IMR-90 (cell line): ENCODE measurements at regions not wholly inside any gene's neighbourhood (a gene's known extent, or its start where the extent isn't known, plus 50 kb on each side); places are given as distances from the start of the nearest gene placed in this dataset.

Experiments
- ATAC-seq: fragments of 200-7000 bp; cut with Tn5 transposase; 2 replicates; pipeline ENCODE4 v1.9.1; 2020; ENCODE audit warnings: low read depth, mild to moderate bottlenecking, moderate library complexity
- BruUV-seq: library from RNA; stranded (reverse); fragments of 400-500 nt; replicated peaks from 2 replicates; lab custom pipeline; 2021; lab: Mats Ljungman, UMichigan
- CTCF ChIA-PET: fragments of 300-600 bp; formaldehyde crosslinking; extraction: SDS; loops from one replicate; lab custom pipeline; 2021; ENCODE audit warnings: antibody characterized with exemption; lab: Yijun Ruan, JAX
- POLR2A ChIA-PET: fragments of 300-600 bp; sonication (Branson Sonifier 250); formaldehyde crosslinking; loops from one replicate; lab custom pipeline; 2022; ENCODE audit warnings: antibody characterized with exemption; ENCODE audit not compliant: unreplicated experiment; lab: Charles Lee
- DNase-seq: peaks from one replicate; pipeline ENCODE4 v3.0.0; 2013
- H2AFZ ChIP-seq: replicated peaks from 2 replicates; pipeline ENCODE3; 2013; ENCODE audit warnings: low read length, mild to moderate bottlenecking; ENCODE audit not compliant: poor library complexity
- H2AK5ac ChIP-seq: 2 replicates; pipeline ENCODE4 v1.6.1; 2013; ENCODE audit warnings: low read depth, low read length, inconsistent platforms
- H2AK9ac ChIP-seq: replicated peaks from 2 replicates; pipeline ENCODE3; 2013; ENCODE audit warnings: mild to moderate bottlenecking, low read depth, low read length, moderate library complexity; ENCODE audit not compliant: poor library complexity
- H2BK120ac ChIP-seq: 2 replicates; pipeline ENCODE4 v1.6.1; 2013; ENCODE audit warnings: low read depth, low read length, inconsistent platforms
- H2BK15ac ChIP-seq: 3 replicates; pipeline ENCODE4 v1.6.1; 2013; ENCODE audit warnings: low read depth, low read length, inconsistent platforms
- H2BK20ac ChIP-seq: 2 replicates; pipeline ENCODE4 v1.6.1; 2013; ENCODE audit warnings: low read depth, mild to moderate bottlenecking, inconsistent platforms, low read length, moderate library complexity
- H2BK5ac ChIP-seq: 2 replicates; pipeline ENCODE4 v1.6.1; 2013; ENCODE audit warnings: mild to moderate bottlenecking, low read depth, low read length, inconsistent platforms; ENCODE audit not compliant: poor library complexity, severe bottlenecking
- H3K14ac ChIP-seq: replicated peaks from 2 replicates; pipeline ENCODE4 v1.6.1; 2013; ENCODE audit warnings: low read depth, low read length, inconsistent platforms
- H3K18ac ChIP-seq: 2 replicates; pipeline ENCODE4 v1.6.1; 2013; ENCODE audit warnings: low read depth, low read length, control low read depth
- H3K23ac ChIP-seq: 2 replicates; pipeline ENCODE4 v1.6.1; 2013; ENCODE audit warnings: low read depth, low read length, inconsistent platforms
- H3K27ac ChIP-seq: 2 replicates; pipeline ENCODE4 v1.5.1; 2013; ENCODE audit warnings: mild to moderate bottlenecking, control low read depth, low read length; ENCODE audit not compliant: insufficient read depth
- H3K27me3 ChIP-seq: 2 replicates; pipeline ENCODE4 v1.6.1; 2013; ENCODE audit warnings: low read length; ENCODE audit not compliant: control insufficient read depth, insufficient read depth
- H3K36me3 ChIP-seq: 2 replicates; pipeline ENCODE4 v1.6.1; 2013; ENCODE audit warnings: low read length, mixed read lengths; ENCODE audit not compliant: control insufficient read depth, insufficient read depth
- H3K4ac ChIP-seq: 2 replicates; pipeline ENCODE4 v1.6.1; 2013; ENCODE audit warnings: low read depth, low read length, inconsistent platforms
- H3K4me1 ChIP-seq: 2 replicates; pipeline ENCODE4 v1.6.1; 2013; ENCODE audit warnings: low read length, mixed read lengths; ENCODE audit not compliant: control insufficient read depth, insufficient read depth
- H3K4me2 ChIP-seq: 2 replicates; pipeline ENCODE4 v1.6.1; 2013; ENCODE audit warnings: low read depth, mild to moderate bottlenecking, control low read depth, low read length, moderate library complexity
- H3K4me3 ChIP-seq: 2 replicates; pipeline ENCODE4 v1.5.1; 2013; ENCODE audit warnings: low read depth, mild to moderate bottlenecking, control low read depth, low read length, moderate library complexity; ENCODE audit not compliant: insufficient read depth
- H3K56ac ChIP-seq: 2 replicates; pipeline ENCODE4 v1.6.1; 2013; ENCODE audit warnings: low read length, inconsistent platforms; ENCODE audit not compliant: insufficient read depth; ENCODE audit errors: extremely low read depth
- H3K79me1 ChIP-seq, 2 experiments: 2 replicates each; pipeline ENCODE4 v1.6.1; 2013; ENCODE audit warnings: low read length in 2 of 2, inconsistent platforms in 1 of 2, low read depth in 1 of 2
- H3K9ac ChIP-seq: 2 replicates; pipeline ENCODE4 v1.6.1; 2013; ENCODE audit warnings: low read depth, low read length, control low read depth
- H3K9me1 ChIP-seq: 2 replicates; pipeline ENCODE4 v1.6.1; 2013; ENCODE audit warnings: low read length, inconsistent platforms; ENCODE audit not compliant: insufficient read depth
- H3K9me3 ChIP-seq: 2 replicates; pipeline ENCODE4 v1.6.1; 2013; ENCODE audit warnings: low read length; ENCODE audit not compliant: control insufficient read depth, insufficient read depth
- H4K20me1 ChIP-seq: 2 replicates; pipeline ENCODE4 v1.6.1; 2013; ENCODE audit warnings: low read length, inconsistent platforms; ENCODE audit not compliant: insufficient read depth
- H4K5ac ChIP-seq: 2 replicates; pipeline ENCODE4 v1.6.1; 2013; ENCODE audit warnings: mild to moderate bottlenecking, low read depth, low read length, control low read depth
- H4K8ac ChIP-seq, 2 experiments: 2 replicates each; pipeline ENCODE4 v1.6.1; 2013; ENCODE audit warnings: low read depth in 2 of 2, low read length in 2 of 2, control low read depth in 1 of 2, inconsistent platforms in 1 of 2
- H4K91ac ChIP-seq: 2 replicates; pipeline ENCODE4 v1.6.1; 2013; ENCODE audit warnings: low read depth, low read length, inconsistent platforms; ENCODE audit not compliant: insufficient read depth
- MAFK ChIP-seq: IDR thresholded peaks from 2 replicates; pipeline ENCODE4 v1.6.1; 2012; ENCODE audit warnings: low read depth, low read length, improper control_type of control experiment
- RAD21 ChIP-seq: IDR thresholded peaks from 2 replicates; pipeline ENCODE4 v1.6.1; 2012; ENCODE audit warnings: low read length, improper control_type of control experiment
- WGBS, 2 experiments: methylation state at CpG; one replicate each; pipeline versions ENCODE4 v1.1.5 to v1.1.7; 2013; ENCODE audit warnings: missing lambda C conversion rate in 2 of 2; ENCODE audit not compliant: insufficient read length in 1 of 2; ENCODE audit errors: extremely low coverage in 2 of 2; 5-methylcytosine and 5-hydroxymethylcytosine counted together
- dilution Hi-C: fragments of 300-500 bp; cut with HindIII; formaldehyde crosslinking; loops from one replicate; pipeline ENCODE4 v1.14.3; 2018; ENCODE audit warnings: low sequenced_read_pairs; ENCODE audit not compliant: unreplicated experiment
- in situ Hi-C: fragments of 300-500 bp; cut with MboI; formaldehyde crosslinking; loops from 3 replicates; pipeline ENCODE4 v1.14.3; 2019; ENCODE audit warnings: low sequenced_read_pairs, inconsistent platforms, mixed read lengths
- intact Hi-C: fragments of 100-400 bp; cut with micrococcal nuclease; formaldehyde crosslinking; loops from 2 replicates; pipeline ENCODE4 v1.10.0; 2022

DNA sequence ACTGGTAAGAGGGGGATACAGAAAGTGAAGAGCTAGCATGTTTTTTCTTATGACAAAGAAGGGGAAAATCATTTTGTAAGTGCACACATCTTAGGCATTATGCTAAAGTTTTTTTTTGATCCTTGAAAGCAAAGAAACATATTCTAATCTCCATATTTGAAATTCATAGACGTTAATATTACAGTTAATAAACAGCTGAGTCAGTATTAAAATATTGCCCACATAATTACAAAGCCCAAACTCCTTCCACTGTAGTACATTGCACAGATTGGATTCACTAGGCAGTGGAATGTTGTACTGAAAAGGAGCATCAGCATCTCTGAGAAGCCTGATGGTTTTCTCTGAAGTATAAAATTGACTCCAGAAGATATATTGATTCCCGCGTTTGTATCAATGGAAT, 122.6 kb downstream of the ISOC1 start:
- no peak overlapping the region for H4K5ac ChIP-seq

More for the DNA sequence above, 122.6 kb downstream of the ISOC1 start:
- no peak overlapping the region for H3K56ac ChIP-seq
- no peak overlapping the region for H3K9ac ChIP-seq
- H2BK20ac ChIP-seq, result no peak overlapping the region
- H2BK5ac ChIP-seq, result no peak overlapping the region
- H3K23ac ChIP-seq, result no peak overlapping the region
- intact Hi-C loops, result no loop called here
- dilution Hi-C loops, result no loop called here
- no peak overlapping the region for H3K4me3 ChIP-seq
- H3K9me3 ChIP-seq, result peaks cover 7% of the 10 kb centered on the region; the same call in 1 of the 2 replicates
- BruUV-seq, result no TSS peak
- no peak overlapping the region for H3K27ac ChIP-seq
- no peak overlapping the region for H3K14ac ChIP-seq
- in situ Hi-C loops, result no loop called here
- no peaks in the 10 kb centered on the region for H3K4me1 ChIP-seq
- no peaks in the 10 kb centered on the region for H3K9me1 ChIP-seq
- H3K27me3 ChIP-seq, result no peaks in the 10 kb centered on the region
- no peak for ATAC-seq
- no CpG with 5 or more reads among the region's 3 CpGs for WGBS, 2 experiments
- no peak overlapping the region for H4K8ac ChIP-seq
- no peak overlapping the region for H3K4me2 ChIP-seq
- CTCF ChIA-PET, result no interaction called here
- H2AFZ ChIP-seq, result no peak overlapping the region
- no peaks in the 10 kb centered on the region for H3K79me1 ChIP-seq
- no peak overlapping the region for H3K18ac ChIP-seq
- H4K20me1 ChIP-seq, result no peaks in the 10 kb centered on the region
- POLR2A ChIA-PET, result no interaction called here
- no peak overlapping the region for H2BK15ac ChIP-seq
- no peaks in the 10 kb centered on the region for H3K36me3 ChIP-seq
- no peak overlapping the region for H2AK5ac ChIP-seq
- no peak overlapping the region for H4K91ac ChIP-seq
- H2AK9ac ChIP-seq, result no peak overlapping the region
- DNase-seq, result no peak
- no peak overlapping the region for H3K4ac ChIP-seq
- TF ChIP-seq RAD21 (no peak), MAFK (peak; percentile 50)
- no peak overlapping the region for H2BK120ac ChIP-seq
